Activated CD4-positive, alpha-beta T cell treated with anti-CD3 and anti-CD28 coated beads, Interleukin-2, Interleukin-6, amounts not matched to agents 100 ng/mL and 50 ng/mL, durations not matched to agents 16 hours and 8 hours (primary cell): ENCODE measurements at regions not wholly inside any gene's neighbourhood (a gene's known extent, or its start where the extent isn't known, plus 50 kb on each side); places are given as distances from the start of the nearest gene placed in this dataset.

Experiments
- DNase-seq: peaks from one replicate; pipeline ENCODE4 v3.0.0-alpha.2; 2020

- DNase-seq: no peak
Measured at GRCh38 chr10:78528749-78529204, 495.1 kb downstream of the RPS24 start.

- DNase-seq: no peak
Measured at GRCh38 chr10:78529262-78529661, 495.6 kb downstream of the RPS24 start.

DNA sequence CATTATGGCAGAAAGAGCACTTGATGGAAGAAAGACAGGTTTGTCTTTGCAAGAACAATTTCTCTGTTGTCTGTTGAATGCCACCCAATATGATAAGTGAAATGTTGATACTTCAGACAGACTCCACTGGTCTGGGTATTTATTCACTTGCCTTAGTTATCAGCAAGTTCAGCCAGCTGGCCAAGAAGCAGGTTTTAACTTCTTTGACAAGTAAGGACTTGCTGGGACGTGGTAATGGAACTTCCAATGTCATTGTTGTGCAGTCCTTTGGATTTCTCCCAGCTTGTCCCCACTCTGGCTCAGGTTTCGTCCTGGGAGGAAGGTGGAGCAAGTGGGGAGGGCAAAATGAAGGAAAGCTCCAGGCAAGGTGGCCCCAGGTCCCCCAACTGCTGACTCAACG lies 497.4 kb downstream of the RPS24 start:
- DNase-seq: no peak

DNA sequence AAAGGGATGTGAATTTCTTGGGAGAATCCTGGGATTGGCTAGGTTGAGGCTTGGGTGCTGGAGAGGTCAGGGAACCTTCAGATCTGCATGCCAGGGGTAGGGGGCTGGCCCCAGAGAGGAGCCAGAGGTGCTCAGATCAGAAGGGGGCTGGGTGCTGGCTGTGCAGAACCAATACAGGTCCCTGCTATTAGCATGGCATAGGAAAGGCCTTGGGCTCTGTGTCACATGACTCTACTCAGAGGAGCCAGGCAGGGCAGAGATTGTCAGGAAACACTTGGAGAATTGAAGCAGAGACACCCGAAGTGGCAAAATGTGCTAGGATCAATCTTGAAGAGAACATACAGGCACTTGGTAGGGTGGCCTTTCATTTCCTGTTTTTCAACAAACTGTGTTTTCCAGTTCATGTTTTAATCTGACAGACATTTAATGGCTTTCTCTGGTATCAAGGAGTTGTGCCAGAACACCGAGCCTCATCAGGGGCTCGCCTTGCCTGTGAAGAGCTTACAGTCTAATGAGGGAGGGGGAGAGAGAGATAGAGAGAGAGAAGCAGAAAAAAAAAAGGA lies 498.9 kb downstream of the RPS24 start:
- DNase-seq: no peak

GRCh38 chr10:78533098-78533497 lies 499.4 kb downstream of the RPS24 start:
- no peak for DNase-seq

- DNase-seq: no peak
Measured at GRCh38 chr10:78533776-78534175, 500.1 kb downstream of the RPS24 start.

DNA sequence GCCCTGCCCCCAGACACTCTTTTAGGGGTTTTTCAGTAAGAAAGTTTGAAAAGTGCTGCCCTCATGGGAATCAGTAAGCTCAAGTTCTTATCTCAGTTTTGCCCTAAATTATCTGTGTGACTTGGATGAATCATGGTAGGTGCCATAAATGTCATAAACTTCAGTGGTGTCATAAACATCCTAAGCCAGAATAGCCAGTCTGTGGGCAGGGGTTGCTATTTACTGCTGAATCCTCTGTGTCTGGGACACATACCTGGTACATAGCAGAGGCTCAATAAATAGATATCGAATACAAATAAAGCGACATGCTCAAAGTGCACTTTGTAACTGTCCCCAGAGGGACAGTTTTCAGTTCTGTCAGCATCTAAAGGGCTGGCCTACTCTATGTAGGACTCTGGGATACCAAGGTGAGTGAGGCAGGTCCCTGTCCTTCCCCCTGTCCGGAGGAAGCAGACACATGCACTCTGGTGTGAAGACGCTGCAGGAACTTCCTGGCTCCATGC lies 502.1 kb downstream of the RPS24 start:
- DNase-seq: no peak

- DNase-seq: no peak
Measured at GRCh38 chr10:78537018-78537417, 503.4 kb downstream of the RPS24 start.

GRCh38 chr10:78539247-78539766 lies 505.6 kb downstream of the RPS24 start:
- no peak for DNase-seq

- DNase-seq: no peak
Measured at GRCh38 chr10:78540355-78541076, 506.9 kb downstream of the RPS24 start.

- no peak for DNase-seq
Measured at GRCh38 chr10:78541481-78542140, 507.9 kb downstream of the RPS24 start.

- DNase-seq: no peak
Measured at GRCh38 chr10:78542141-78542489, 508.5 kb downstream of the RPS24 start.

DNA sequence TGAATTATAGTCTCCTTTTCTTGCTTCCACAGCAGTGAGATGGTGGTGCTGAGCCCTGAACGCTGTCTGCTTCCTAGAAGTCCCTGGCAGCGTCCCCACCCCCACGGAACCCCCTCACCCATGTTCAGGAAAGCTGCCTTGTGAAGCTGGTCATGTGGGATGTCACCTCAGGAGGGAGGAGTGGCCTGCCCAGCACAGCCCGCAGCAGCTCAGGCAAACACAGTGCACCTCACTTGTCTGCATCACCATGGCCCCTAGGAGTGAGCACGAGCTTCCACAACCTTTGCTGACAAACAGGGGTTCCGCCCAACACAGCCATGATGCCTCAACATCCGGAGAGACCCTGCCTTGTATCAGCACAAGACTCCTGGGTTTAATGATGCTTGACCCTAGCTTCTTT lies 508.9 kb downstream of the RPS24 start:
- DNase-seq: no peak

DNA sequence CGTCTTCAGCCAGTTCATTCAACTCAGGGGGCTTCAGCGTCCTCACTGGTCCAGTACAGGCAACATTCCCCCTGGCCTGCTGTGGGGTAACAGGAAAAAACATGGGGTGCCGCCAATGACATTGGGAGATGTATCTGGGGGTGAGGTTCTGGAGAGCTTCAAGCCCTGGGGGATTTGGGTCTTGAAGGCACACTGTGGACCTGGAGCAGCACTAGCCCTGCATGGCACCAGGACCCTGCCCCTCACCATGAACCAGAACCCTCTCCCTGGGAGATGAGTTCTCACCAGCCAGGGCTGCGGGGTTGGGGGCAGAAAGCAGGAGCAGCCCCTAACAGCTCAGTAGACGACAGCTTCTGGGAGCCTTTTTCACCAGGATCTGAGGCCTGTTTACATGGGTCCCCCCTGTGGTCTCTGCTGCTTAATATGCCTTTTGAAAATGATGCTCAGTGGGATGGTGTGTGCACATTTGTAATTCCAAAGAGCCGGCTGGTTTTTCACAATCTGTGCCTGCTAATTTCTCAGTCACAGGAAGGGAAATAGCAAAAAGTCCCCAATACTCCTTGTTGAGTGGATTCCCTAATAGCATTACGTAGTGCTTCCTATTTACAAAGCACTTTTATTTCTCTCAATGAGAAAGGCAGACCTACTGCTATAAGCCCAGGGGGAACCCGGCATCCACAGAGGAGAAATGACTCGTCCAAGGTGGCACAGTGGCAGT lies 509.5 kb downstream of the RPS24 start:
- no peak for DNase-seq

DNA sequence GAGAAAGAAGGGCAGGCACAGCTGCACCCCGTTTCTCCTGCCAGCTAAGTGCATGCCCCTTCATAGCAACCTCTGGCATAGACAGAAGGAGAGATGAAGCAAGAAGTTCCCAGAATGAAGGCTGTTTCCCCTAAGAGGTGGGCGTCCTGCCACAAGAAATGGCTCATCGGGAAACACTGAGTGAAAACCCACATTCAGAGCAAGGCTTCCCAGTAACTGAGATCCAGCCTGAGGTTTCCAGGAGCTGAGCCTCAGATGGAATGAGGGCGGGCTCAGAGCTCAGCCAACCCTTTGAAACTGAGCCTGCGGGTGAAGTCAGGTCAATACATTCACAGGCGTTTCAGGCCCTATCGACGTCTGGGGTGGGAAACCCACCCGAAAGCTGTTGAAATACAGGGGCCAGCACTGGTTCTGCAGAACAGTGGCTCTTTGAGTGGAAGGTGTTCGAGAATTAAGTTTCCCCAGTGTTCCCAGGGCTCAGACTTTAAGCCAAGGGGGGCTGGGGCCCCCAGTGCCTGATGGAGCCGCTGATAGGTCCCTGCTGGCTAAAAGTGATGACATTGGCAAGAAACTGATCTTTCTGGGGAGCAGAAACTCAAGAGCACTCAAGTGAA lies 510.2 kb downstream of the RPS24 start:
- no peak for DNase-seq

GRCh38 chr10:78544423-78545090 lies 510.9 kb downstream of the RPS24 start:
- DNase-seq: no peak

GRCh38 chr10:78545756-78546155 lies 512.1 kb downstream of the RPS24 start:
- no peak for DNase-seq

DNA sequence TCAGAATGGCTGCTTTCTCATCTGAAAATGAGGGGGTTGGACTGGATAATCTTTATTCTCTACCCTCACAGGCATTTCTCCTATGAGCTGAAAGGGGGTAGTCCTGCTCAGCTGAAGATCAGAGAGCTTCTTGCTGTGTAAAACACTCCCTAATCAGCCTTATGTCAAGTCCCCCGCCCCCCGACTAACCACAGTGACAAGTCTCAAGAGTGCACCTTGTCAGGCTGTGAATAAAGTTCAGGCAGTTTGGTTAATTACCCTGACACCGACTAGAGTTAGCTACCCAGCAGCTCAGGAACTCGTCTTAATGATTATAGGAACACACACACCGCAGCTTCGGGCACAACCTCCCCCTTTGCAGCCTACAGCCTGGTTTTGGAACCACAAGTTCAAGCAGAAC lies 513.7 kb downstream of the RPS24 start:
- no peak for DNase-seq

GRCh38 chr10:78547905-78548304 lies 514.2 kb downstream of the RPS24 start:
- no peak for DNase-seq

- no peak for DNase-seq
Measured at GRCh38 chr10:78548369-78548768, 514.7 kb downstream of the RPS24 start.

DNA sequence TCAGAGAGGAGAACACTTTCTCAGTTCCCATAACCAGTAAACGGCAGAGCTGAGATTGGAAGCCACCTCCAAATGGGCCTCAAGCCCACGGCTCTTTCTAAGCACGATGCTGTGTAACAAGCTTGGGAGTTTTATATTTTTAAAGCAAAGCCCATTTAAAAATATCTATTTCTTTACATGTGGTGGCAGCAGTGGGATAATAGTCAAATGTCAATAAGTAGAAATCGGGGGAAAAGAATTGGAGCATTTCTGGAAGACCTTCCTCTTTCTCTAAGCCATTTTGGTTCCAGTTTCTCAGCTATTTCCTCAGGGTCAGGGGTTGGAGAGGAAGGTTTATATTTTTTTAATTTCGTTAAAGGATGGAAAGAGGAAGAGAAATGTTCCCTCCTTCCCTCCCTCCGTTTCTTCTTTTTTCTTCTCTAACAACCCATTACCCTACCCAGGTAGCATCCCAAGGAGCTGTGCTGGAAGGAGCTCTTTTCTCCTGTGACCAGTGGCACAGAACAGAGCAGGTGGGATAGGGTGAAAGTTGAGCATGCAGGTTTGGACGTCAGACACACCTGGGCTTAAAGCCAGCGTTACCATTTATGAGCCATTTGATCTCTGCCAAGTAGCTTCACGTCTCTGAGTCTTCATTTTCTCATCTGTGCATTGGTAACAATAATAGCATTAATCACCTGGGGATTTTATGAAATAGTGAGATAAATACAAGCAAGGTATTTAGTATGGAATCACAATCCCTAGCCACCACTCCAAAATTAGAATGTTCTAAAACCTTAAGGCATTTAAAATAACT lies 515.7 kb downstream of the RPS24 start:
- no peak for DNase-seq
